ENCODE measurements at regions not wholly inside any gene's neighbourhood (a gene's known extent, or its start where the extent isn't known, plus 50 kb on each side); places are given as distances from the start of the nearest gene placed in this dataset.

DNA sequence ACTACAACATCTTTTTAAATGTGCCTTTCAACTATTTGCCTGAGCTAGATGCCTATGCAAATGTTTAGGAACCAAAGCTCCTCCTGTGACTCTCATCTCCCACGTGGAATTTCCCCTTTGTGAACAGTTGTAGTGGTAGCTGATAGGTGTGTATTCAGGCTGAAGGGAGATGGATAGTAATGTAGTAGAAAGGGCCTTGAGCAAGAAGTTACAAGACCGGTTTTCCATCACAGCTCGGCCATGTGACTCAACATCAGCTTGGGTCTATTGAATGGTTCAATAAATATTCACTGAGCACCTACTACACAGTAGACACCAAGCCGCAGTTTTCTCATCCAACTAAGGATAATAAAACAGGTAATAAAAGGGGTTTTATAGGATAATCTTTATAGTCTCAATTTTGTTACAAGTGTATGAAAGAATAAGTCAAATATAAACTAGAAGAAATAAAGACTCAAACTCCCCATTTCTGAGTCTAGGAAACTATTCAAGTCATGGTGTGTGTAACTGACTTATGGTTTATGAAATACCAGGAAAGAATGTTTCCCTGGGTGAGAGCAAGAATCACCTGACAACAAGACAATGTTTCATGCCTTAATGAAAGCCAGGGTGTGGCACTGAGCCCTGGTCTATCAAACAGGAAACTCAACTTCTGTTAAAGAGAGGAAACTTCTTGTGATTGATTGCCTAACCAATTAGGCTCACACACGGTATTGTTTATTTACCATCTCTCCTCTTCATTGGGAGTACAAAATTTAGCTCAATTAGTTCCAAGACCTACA, 187.1 kb upstream of the SPEF2 start:
- DNase-seq (ENCODE audit: low spot score): no peak

DNA sequence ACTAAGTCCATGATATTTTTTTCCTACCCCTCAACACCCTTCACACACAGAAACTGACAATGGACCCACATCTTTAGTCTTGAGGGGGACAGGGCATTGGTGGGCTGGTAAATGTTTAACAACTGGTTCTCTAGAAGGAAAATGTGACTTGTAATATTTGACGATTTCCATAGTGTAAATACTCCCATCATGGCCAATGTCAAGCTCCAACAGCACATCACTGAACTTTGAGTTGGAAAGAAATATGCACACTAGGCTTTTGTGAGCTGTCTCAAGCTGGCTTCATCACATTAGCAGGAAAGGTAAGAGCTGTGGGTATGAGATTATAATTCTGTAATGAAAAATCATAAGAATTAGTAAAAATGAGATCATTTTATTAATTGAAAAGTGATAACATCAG, 189.9 kb upstream of the PRLR start:
- DNase-seq (ENCODE audit: low spot score): no peak

DNA sequence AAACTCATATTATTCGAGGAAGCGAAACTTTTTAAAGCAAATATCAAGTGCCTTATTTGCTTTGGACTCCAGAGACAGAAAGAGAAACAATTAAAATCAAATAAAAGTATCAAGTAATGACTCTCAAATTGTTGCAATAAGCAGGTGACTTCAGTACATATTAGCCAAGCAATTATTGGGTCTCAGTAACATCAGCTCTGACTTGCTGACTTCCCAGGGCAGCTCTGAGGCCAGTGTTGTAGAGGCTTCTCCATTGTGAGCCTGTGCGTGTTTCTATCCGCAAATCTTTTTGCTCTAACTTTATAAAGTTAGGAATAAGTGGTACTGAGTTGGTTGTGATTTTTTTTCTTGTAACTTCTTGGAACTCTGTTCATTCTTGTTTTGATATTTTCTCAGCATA, 186.8 kb upstream of the PRLR start:
- DNase-seq (ENCODE audit: low spot score): no peak

DNA sequence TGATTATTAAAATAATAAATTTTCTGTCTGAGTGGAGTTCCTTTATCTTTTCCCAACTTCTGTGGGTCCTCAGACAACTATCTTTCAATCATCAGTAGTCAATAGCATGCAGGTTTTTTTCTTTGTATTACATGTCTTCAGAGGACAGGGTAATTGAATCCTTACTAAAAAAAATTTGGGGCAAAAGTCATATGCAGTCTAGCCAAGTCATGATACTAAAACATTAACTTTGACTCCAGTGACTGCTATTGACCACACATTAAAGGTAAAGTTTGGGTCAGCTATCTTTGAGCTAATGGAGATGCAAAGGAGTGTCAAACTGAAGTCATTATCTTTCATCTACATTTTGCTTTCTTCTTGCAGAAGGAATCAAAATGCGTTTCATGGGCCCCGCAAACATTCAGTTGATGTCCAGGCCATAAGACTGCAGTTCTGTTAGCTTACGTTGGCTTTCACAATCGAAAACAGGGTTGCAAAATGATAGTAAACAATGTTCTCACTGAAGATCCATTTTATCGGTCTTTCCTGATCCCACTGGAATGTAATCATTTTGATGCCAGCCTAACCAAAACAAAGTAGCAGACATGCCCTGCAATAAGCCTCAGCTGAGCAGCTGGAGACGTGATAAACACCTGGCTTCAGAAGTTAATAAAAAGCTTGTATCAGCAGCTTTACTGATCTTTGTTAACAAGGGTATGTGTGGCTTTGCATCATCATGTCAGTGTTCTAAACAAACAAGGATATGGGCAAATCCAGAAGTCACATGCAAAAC, 186.1 kb upstream of the PRLR start:
- DNase-seq (ENCODE audit: low spot score): no peak

DNA sequence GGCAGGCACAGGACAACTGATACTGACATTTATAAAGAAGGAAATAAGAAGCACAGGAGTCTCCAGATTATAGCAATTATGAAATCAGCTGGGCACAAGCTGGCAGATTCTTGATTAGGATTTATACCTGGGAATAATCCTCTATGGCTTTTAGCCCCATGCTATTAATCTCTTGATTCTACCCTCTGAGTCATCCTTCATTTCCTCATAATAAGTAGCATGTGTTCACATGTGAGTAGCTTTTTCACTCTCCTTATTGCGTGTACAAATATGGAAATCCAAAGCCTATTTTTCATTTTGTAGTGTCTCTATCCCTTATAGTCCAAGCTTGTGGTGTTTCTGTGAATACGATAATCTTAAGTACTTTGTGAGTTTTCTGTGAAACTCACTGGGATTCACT, 185.0 kb upstream of the PRLR start:
- DNase-seq (ENCODE audit: low spot score): no peak

DNA sequence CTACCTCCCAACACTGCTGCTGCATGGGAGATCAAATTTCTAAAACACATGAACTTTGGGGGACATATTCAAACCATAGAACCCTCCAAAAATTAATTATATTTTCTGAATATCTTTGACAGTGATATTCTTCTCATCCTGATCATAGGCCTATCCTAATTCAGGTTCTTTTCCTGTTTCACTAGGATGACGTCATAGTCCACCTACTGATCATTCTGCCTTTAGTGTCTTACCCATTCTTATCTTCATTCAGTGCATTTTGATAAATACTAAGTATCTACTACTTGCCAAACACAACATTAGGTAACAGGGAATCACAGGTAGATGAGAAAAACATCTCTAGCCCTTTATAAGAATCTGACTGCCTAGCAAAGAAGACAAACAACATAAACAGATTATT, 179.1 kb upstream of the PRLR start:
- DNase-seq (ENCODE audit: low spot score): no peak

DNA sequence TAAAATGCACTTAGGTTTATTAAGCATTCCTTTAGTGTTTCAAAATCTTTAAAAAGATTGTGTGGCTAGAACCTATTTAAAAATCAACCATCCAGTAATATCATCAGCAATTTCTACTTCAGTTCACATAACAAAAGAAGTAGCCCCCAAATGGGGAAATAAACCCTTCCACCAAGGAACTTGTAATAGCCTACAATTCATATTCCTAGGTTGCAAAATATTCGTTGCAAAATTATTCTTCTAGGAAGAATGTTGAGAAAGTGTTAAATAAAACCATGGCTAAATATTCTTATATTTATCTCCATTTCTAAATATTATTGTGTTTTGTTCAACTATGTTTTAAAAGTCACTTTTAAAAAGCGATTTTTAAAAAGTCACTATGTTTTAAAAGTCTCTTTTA, 177.9 kb upstream of the PRLR start:
- no peak for DNase-seq (ENCODE audit: low spot score)

DNA sequence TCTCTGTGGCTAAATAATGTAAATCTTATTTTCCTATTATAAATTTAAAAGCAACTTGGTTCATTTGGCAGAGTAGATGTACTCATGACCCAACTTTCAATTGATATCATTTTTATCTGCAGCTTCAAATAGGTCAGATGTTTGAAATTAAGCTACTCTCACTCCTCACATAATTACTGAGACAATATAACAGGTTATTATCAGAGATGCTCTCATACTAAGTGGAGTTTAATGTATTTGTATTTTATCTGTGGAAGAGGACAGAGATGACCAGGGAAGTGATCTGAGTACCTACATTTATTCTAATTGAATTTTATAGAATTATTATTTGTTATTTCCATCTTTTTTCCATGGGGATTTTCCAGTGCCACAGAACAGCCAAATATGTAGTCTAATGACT, 177.4 kb upstream of the PRLR start:
- DNase-seq (ENCODE audit: low spot score): no peak

DNA sequence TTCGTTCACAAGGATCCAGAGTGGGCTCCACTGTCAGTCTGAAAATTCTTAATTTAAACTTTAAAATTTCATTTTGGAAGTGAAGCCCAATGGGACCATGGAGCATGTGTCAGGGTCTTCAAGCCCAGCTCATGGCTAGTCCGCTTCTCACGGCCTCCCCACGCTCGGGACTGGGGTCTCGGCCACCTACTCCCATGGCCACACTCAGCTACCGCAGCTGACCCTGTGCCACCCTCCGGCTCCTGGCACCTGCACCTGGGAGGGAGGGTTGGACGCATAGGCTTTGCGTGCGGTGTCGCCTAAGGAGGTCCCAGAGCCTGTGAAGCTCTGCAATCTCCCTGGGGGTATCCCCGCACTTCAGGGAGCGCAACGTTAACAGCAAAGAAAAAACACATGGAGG, 175.7 kb upstream of the PRLR start:
- no peak for DNase-seq (ENCODE audit: low spot score)

DNA sequence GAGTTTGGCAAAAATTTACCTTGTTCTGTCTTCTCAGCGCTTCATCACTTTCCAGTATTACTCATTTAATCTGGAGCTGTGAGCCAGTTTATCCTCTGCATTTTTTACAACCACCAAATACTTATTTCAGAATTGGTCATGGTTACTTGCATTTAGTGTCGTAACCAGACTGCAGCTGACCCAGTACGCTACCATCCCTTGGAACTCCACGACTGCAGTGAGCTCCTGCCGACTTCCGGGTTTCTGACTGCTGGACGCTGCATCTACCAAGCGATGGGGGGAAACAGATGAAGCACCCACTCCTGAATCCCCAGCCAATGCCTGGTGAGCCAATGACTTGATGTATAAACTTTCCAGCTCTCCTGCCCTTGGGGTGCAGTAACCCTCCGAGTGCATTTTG, 174.4 kb upstream of the PRLR start:
- DNase-seq (ENCODE audit: low spot score): no peak

DNA sequence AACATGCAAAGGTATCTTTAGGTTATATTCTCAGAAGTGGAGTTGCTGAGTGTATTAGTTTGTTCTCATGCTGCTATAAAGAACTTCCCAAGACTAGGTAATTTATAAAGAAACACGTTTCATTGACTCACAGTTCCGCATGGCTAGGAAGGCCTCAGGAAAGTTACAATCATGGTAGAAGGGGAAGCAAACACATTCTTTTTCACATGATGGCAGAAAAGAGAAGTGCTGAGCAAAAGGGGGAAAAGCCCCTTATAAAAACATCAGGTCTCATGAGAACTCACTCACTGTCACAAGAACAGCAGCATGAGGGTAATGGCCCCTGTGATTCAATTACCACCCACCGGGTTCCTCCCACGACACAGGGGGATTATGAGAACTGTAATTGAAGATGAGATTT, 163.6 kb upstream of the PRLR start:
- no peak for DNase-seq (ENCODE audit: low spot score)

DNA sequence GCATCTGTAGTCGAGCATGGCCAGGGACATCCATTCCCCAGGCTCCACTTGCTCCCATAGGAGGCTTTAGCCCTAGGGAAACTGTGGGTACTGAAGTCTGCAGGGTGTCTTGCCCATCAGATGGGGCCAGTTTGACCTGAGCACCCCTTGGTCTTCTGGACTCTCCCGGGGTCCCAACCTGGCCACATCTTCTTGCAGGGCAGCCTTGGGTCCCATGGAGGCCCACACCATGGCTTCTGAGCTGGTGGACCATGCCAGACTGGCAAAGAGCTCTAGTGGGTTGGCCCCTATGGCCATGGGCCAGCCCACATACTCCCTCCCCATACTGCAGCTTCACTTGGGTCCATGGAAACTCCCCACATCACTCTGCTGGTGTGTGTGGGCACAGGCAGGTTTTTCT, 154.4 kb upstream of the PRLR start:
- DNase-seq (ENCODE audit: low spot score): no peak

DNA sequence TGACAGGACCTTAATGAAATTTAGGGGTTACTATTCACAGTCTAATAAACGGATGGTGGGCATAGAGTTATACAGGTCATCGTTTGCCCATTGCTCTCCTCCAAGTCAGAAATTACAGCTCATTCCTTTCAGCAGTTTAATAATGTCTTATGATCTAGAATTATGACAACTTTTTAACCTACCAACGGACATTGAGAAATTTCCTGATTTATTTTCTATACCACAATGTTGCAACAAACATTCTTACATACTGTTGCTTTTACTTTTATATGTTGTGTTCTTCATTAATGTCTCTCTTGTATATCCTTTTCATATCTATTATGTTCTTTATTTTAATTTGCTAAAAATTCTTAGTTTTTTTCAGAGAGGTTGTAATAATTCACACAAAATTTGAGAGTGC, 152.8 kb upstream of the PRLR start:
- no peak for DNase-seq (ENCODE audit: low spot score)

DNA sequence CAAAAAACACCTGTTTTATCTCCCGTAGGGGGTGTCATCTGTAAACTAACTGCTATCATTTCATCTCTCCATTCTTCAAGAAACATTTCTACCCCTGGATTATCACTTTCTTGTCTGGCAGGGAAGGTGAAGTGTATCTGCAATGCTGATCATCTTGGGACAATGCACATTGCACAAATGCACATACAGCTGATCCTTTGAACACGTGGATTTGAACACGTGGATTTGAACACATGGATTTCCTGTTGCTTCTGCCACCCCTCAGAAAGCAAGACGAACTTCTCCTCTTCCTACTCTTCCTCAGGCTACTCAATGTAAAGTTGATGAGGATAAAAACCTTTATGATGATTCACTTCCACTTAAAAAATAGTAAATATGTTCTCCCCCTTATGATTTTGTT, 147.4 kb upstream of the PRLR start:
- no peak for DNase-seq (ENCODE audit: low spot score)

DNA sequence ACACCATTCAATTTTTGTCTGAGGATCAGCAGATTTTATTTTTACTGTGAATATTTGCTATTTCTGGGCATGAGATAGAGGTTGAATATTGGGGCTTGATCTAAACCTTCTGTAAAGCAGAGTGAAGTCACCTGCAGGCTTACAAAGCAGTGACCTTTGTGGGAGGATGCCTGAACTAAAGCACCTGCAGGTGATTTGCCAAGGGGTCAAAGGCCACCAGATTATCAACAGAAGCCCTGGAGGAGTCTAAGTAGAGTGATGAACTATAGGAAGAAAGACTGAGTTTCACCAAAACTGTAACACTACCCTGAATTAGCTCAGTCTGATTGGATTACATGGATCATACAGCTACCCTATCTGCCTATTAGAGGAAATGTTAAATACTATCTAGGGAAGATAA, 144.3 kb upstream of the PRLR start:
- DNase-seq (ENCODE audit: low spot score): peak; percentile 18

DNA sequence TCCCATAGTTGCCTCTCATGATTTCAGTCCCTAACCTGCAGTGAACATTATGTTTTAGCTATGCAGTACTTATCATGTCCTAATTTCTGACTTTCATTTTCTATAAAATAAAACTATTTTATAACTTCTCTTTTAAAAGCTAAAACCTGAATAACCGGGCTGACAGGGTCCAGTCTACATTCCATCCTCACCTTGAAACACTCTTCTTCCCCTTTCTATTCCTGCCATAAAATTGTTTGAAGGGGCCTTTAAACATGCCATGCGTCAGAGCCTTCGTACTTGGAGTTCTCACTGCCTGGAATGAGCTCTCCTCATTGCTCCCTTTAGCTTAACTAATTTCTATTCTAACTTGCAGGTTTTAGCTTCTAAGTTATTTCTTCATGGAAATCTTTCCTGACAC, 143.0 kb upstream of the PRLR start:
- no peak for DNase-seq (ENCODE audit: low spot score)

DNA sequence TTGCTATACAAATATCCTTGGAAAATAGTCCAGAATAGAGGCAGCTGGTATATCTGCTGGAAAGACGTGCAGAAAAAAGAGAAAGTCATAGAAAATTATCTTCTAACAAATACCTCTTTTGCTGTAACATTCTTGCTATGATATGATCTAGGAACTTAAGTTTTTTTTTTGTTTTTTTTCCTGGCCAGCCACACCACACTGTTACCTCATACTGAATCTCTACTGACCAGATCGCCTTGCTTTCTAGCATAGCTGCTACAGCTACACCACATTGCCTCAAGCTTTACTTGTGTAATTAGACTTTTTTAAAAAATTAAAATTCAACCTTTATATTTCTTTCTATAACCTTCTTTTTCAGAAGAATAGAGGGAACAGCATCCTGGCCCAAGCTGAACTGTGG, 142.2 kb upstream of the PRLR start:
- no peak for DNase-seq (ENCODE audit: low spot score)

DNA sequence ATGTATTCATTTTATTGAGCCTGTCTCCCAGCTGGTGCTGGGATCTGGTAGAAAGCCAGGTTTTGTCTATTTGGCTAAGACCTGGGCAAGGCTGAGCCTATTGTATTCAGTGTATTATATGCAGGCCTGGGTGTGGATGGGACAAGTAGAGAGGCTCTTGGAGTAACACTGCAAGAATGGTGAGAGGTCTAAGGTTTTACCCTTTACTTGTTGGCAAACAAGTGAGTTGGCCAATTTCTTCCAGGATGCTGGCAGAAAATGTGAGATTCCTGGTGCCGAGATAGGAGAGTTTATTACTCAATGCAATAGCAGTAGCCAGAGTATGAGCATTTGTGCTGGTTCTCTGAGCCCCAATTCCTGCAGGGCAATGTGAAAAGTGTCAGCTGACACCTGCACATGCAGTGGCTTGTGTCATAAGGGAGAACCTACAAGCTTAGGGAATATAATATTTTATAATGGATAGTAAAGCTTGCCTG, 141.7 kb upstream of the PRLR start:
- no peak for DNase-seq (ENCODE audit: low spot score)

DNA sequence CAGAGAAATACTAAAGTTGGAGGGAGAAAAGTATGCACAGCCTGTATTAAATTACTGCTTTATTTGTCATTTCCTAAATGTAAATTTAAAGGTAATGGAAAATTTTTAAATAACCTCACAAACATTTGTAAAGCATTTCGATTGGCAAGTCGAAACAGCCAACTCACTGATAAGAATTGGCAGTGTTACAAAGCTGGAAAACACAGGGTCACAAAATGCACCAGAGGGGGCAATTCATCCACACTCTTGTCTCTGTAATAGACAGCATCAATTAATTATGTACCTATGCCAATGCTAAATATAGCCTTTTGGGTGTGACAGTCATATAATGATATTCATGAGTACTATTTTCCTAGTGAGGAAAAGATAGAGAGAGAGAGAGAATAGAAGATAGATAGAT, 140.6 kb upstream of the PRLR start:
- DNase-seq (ENCODE audit: low spot score): no peak

DNA sequence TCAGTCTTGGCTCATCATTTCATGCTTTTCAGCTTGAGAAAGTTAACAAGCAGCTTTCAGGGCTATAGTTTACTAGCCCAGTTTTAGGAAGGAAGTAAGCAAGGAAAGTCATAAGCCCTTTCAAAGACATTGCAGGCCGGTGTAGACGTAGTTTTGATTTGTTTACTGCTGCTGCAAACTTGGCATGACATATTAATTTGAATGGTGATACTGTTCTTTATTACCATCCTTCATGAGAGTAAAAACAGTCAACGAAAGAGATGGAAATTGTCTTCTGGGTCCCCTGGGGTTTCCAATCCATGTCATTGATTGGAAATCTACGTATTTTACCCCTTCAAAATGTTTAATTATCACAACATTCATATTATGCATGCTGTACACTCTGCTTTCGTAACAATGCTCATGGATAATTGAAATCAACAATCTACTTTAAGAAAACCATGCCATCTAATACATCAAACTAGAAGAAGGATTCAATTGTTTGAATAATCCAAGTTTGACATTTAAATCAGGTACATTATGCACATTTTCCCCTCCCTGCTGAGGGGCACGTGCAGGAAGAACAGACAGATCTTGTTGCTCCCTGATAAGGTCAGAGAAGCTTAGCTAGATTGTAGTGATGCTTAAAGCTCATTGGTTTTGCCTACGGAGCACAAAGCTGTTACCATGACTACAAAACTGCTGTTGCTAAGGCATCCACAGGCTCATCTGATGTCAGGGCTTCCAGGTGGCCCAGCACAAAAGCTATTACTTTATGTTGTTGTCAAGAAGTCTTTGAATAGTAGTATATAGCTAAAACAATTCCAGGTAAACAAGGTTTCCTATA, 139.9 kb upstream of the PRLR start:
- no peak for DNase-seq (ENCODE audit: low spot score)

DNA sequence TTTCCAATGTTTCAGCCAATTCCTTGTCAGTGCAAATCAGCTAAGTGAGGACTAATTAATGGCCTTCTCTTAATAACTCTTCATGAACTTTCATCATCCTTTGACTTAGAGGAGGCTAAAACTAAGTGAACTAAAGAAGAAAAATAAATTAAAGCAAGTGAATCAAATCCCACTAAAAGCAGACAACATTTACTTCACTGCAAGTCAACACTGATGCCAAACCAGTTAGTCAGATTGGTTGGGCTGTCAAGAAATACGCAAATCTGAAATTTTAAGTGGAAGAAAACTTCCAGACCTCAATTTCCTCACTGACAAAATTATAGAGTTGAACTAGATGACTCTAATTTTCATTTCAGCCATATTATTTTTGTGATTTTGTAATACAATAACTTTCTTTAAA, 137.2 kb upstream of the PRLR start:
- DNase-seq (ENCODE audit: low spot score): no peak

DNA sequence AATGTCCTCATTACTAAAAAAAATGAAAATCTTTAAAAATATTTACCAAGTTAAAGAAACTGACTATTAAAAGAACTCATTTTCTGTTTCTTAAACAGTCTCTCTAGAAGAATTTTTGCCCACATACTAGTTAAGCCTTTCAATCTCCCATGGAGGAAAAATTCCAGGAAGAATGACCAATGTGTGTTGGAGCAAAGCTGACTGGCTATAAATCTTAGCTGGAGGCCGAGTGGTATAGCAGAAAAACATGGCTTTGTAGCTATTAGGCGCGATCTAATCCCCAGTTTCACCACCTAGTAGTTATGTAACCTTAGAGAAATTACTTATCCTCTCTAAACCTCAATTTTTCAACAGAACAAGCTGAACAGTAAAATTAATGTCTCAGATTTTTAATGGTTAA, 135.5 kb upstream of the PRLR start:
- no peak for DNase-seq (ENCODE audit: low spot score)

DNA sequence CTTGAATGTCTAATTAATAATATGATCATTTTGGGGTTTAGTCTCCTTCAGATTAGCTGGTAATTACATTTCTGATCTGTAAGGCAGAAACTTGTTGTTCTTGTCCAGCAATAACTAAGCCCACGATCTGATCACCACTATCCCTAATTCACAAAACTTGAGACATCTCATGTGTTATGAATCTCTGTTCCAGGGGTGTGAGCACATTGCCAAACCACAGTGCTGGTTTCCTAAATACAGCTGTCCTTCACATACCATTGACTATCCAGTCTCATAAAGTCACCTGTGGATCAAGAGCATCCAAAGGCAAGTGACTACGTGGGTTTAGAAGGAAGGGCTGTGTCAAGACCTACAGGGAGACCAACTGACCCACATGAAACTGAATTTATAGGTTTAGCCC, 134.1 kb upstream of the PRLR start:
- no peak for DNase-seq (ENCODE audit: low spot score)

Measured in HuH-7.5 (cell line).